ENCODE measurements at regions not wholly inside any gene's neighbourhood (a gene's known extent, or its start where the extent isn't known, plus 50 kb on each side); places are given as distances from the start of the nearest gene placed in this dataset.

DNA sequence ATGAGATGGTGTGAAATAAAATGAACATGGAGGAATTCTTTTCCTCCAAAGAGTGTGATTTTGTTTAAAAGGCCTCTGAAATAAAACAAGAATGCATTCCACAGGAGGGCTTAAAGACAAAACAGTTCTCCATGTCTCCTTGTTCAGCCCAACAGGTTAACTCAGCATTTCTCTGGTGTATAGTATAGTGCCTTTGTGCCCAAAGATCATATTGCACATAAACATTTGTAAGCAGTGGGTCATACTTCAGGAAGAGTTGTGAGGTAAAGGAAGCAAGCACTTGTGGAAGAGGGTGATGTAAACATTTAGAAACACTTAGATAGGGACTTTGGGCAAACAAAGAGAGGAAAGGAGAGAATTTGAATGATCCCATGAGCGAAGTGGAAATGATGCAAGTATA is 433.9 kb downstream of the SIPA1L2 start:
- TF ChIP-seq CTCF (IDR thresholded peaks at IDR 0.05), result no peak
- TF ChIP-seq EZH2 (IDR thresholded peaks at IDR 0.05), result no peak
- no peak for TF ChIP-seq EZH2phosphoT487 (IDR thresholded peaks at IDR 0.05)
